Neuronal stem cell (in vitro differentiated cells): ENCODE measurements at regions not wholly inside any gene's neighbourhood (a gene's known extent, or its start where the extent isn't known, plus 50 kb on each side); places are given as distances from the start of the nearest gene placed in this dataset.
"Not testable (repeated sequence)": the region's sequence is repeated elsewhere in the genome, so short reads cannot be mapped to it uniquely, and the experiment has no call there.

Source experiments
- DNase-seq: peaks from one replicate; pipeline ENCODE4 v3.0.0-alpha.2; 2013; ENCODE audit warnings: low spot score
- H2AFZ ChIP-seq: one replicate; pipeline ENCODE4 v1.6.1; 2013; ENCODE audit warnings: mild to moderate bottlenecking, low read length, inconsistent platforms
- H2AK5ac ChIP-seq: 2 replicates; pipeline ENCODE4 v1.6.1; 2013; ENCODE audit warnings: low read depth, mild to moderate bottlenecking, inconsistent platforms, low read length, moderate library complexity, mixed read lengths
- H2BK120ac ChIP-seq: 2 replicates; pipeline ENCODE4 v1.6.1; 2013; ENCODE audit warnings: low read depth, mild to moderate bottlenecking, inconsistent platforms, low read length, moderate library complexity, mixed read lengths
- H2BK12ac ChIP-seq: one replicate; pipeline ENCODE4 v1.6.1; 2013; ENCODE audit warnings: low read length, inconsistent platforms
- H2BK15ac ChIP-seq: 2 replicates; pipeline ENCODE4 v1.6.1; 2013; ENCODE audit warnings: mild to moderate bottlenecking, low read length, inconsistent platforms, mixed read lengths
- H2BK5ac ChIP-seq: one replicate; pipeline ENCODE4 v1.6.1; 2013; ENCODE audit warnings: inconsistent platforms, mild to moderate bottlenecking, low read length, moderate library complexity
- H3K14ac ChIP-seq: one replicate; pipeline ENCODE4 v1.6.1; 2013; ENCODE audit warnings: low read length, inconsistent platforms
- H3K18ac ChIP-seq: 2 replicates; pipeline ENCODE4 v1.6.1; 2013; ENCODE audit warnings: low read length, inconsistent platforms
- H3K23ac ChIP-seq: 2 replicates; pipeline ENCODE4 v1.6.1; 2013; ENCODE audit warnings: low read depth, mild to moderate bottlenecking, mixed read lengths, low read length, inconsistent platforms; ENCODE audit not compliant: poor library complexity
- H3K27ac ChIP-seq: replicated peaks from 3 replicates; pipeline ENCODE4 v1.5.1; 2013; ENCODE audit warnings: low read length, inconsistent platforms
- H3K27me3 ChIP-seq, 3 experiments: 2 replicates each; pipeline ENCODE4 v1.6.1; 2013; ENCODE audit warnings: low read length in 3 of 3, mild to moderate bottlenecking in 2 of 3, inconsistent platforms in 1 of 3, low read depth in 1 of 3, mixed read lengths in 1 of 3, moderate library complexity in 1 of 3; ENCODE audit not compliant: control insufficient read depth in 3 of 3, insufficient read depth in 3 of 3
- H3K36me3 ChIP-seq, 2 donors: replicated peaks in 1 of 2; 2 replicates each; pipeline ENCODE4 v1.6.1; 2013; ENCODE audit warnings: low read length in 2 of 2; ENCODE audit not compliant: control insufficient read depth in 2 of 2, insufficient read depth in 2 of 2
- H3K4ac ChIP-seq: 2 replicates; pipeline ENCODE4 v1.6.1; 2013; ENCODE audit warnings: inconsistent platforms, mild to moderate bottlenecking, low read length, moderate library complexity
- H3K4me1 ChIP-seq, 2 donors: 1 replicate in 1 of 2; 2 replicates in 1 of 2; pipeline ENCODE4 v1.6.1; 2013; ENCODE audit warnings: low read length in 2 of 2, low read depth in 1 of 2; ENCODE audit not compliant: control insufficient read depth in 2 of 2, insufficient read depth in 1 of 2
- H3K4me2 ChIP-seq: one replicate; pipeline ENCODE4 v1.6.1; 2013; ENCODE audit warnings: mild to moderate bottlenecking, low read length, inconsistent platforms; ENCODE audit not compliant: insufficient read depth, poor library complexity, severe bottlenecking
- H3K4me3 ChIP-seq, 2 donors: 2 replicates each; pipeline ENCODE4 v1.5.1; 2013; ENCODE audit warnings: low read length in 2 of 2, mild to moderate bottlenecking in 2 of 2, inconsistent platforms in 1 of 2, moderate library complexity in 1 of 2
- H3K79me1 ChIP-seq: one replicate; pipeline ENCODE4 v1.6.1; 2013; ENCODE audit warnings: low read depth, mild to moderate bottlenecking, inconsistent platforms, low read length, moderate library complexity
- H3K9ac ChIP-seq: one replicate; pipeline ENCODE4 v1.6.1; 2013; ENCODE audit warnings: mild to moderate bottlenecking, low read depth, low read length, inconsistent platforms; ENCODE audit not compliant: poor library complexity
- H3K9me3 ChIP-seq, 2 donors: replicated peaks in 1 of 2; 2 replicates each; pipeline versions ENCODE3 to v1.6.1; 2013; ENCODE audit warnings: low read length in 2 of 2, mild to moderate bottlenecking in 2 of 2, inconsistent platforms in 1 of 2, low read depth in 1 of 2, mixed read lengths in 1 of 2, moderate library complexity in 1 of 2; ENCODE audit not compliant: control insufficient read depth in 2 of 2, insufficient read depth in 1 of 2
- H4K8ac ChIP-seq: one replicate; pipeline ENCODE4 v1.6.1; 2013; ENCODE audit warnings: low read depth, mild to moderate bottlenecking, inconsistent platforms, low read length, moderate library complexity
- H4K91ac ChIP-seq: one replicate; pipeline ENCODE4 v1.6.1; 2013; ENCODE audit warnings: low read length, low read depth, mild to moderate bottlenecking, inconsistent platforms; ENCODE audit not compliant: poor library complexity
- WGBS, 2 donors: extraction: QIAGEN DNeasy Blood & Tissue Kit; methylation state at CpG; one replicate each; pipeline ENCODE4 v1.1.7; 2013; ENCODE audit warnings: missing lambda C conversion rate in 2 of 2, mixed read lengths in 1 of 2; ENCODE audit not compliant: insufficient read length in 2 of 2, insufficient replicate concordance in 1 of 2; ENCODE audit errors: extremely low coverage in 2 of 2; 5-methylcytosine and 5-hydroxymethylcytosine counted together

DNA sequence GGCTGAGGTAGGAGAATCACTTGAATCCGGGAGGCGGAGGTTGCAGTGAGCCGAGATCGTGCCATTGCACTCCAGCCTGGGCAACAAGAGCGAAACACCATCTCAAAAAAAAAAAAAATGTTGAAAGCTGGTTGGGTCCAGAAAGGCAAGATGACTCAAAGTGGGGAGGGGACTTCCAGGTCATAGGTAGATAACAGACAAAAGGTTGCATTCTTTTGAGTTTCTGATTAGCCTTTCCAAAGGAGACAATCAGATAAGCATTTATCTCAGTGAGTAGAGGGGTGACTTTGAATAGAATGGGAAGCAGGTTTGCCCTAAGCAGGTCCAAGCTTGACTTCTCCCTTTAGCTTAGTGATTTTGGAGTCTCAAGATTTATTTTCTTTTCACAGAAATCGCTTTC, 527.9 kb downstream of the XYLT1 start:
- H3K14ac ChIP-seq, H3K27me3 ChIP-seq, H3K4ac ChIP-seq, H3K27ac ChIP-seq, DNase-seq, H3K9ac ChIP-seq, H2AFZ ChIP-seq, H3K9me3 ChIP-seq, H4K91ac ChIP-seq, H3K79me1 ChIP-seq, H3K4me3 ChIP-seq, H2BK120ac ChIP-seq, H4K8ac ChIP-seq, H3K36me3 ChIP-seq, H3K4me1 ChIP-seq, H3K18ac ChIP-seq, H2BK15ac ChIP-seq, H2BK12ac ChIP-seq, H2BK5ac ChIP-seq, H3K23ac ChIP-seq, H3K4me2 ChIP-seq, H2AK5ac ChIP-seq: not testable (repeated sequence)
- WGBS, 2 donors: no CpG with 5 or more reads among the region's 6 CpGs

DNA sequence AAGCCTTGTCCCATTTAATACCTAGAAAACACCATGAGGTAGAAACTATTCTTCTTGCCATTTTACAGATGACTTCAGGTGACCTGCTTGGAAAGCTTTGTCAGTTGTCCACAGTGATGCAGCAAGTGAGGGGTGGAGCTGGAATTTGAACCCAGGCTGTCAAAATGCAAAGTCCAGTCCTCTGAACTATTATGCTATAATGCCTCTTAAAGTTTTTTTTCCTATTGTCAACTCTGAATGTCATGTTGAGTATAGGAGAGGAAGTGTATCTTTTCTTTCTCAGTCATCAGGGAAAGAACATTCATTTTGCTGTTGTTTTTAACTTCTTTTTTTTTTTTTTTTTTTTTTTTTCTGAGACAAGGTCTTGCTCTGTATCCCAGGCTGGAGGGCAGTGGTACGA, 525.6 kb downstream of the XYLT1 start:
- no peaks in the 10 kb centered on the region for H3K36me3 ChIP-seq
- H3K18ac ChIP-seq: no peak overlapping the region
- H2BK12ac ChIP-seq: no peak overlapping the region
- H2AK5ac ChIP-seq: no peak overlapping the region
- no peaks in the 10 kb centered on the region for H3K27me3 ChIP-seq
- no peaks in the 10 kb centered on the region for H3K9me3 ChIP-seq
- no peak for DNase-seq
- H4K8ac ChIP-seq: no peak overlapping the region
- no peak overlapping the region for H2BK15ac ChIP-seq
- no peak overlapping the region for H3K4me3 ChIP-seq
- no peak overlapping the region for H3K14ac ChIP-seq
- no peak overlapping the region for H3K4ac ChIP-seq
- no peak overlapping the region for H2BK120ac ChIP-seq
- no peak overlapping the region for H2AFZ ChIP-seq
- no peak overlapping the region for H3K27ac ChIP-seq
- no peaks in the 10 kb centered on the region for H3K79me1 ChIP-seq
- no peak overlapping the region for H3K4me2 ChIP-seq
- no peak overlapping the region for H3K23ac ChIP-seq
- no peak overlapping the region for H2BK5ac ChIP-seq
- H3K4me1 ChIP-seq: peaks cover 0 to 8% of the 10 kb centered on the region in 2 donors
- no peak overlapping the region for H3K9ac ChIP-seq
- WGBS, 2 donors: no CpG with 5 or more reads among the region's 1 CpG
- H4K91ac ChIP-seq: no peak overlapping the region

DNA sequence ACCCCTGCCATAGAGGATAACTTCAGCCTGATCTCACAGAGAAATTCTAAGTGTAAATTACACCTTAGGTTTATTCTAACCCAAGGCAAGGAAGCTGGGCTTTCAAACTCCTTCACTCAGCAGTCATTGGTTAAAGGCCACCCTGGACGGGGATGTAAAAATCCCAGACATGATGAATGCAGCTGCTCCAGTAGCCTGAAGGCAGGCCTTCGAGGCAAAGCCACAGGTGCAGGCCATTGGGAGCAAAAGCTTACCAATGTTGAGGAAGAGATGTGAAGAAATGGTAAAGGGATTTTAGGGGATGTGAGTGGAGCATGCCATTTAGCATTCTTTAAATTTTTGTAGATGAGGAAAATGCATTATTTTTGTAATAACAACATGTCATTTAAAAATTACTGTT, 514.4 kb downstream of the XYLT1 start:
- Histone ChIP-seq H2BK120ac (no peak overlapping the region), H3K79me1 (no peaks in the 10 kb centered on the region), H3K27me3 (no peaks in the 10 kb centered on the region), H3K18ac (no peak overlapping the region), H3K4me2 (no peak overlapping the region), H2AFZ (no peak overlapping the region), H3K14ac (no peak overlapping the region), H2AK5ac (no peak overlapping the region), H4K8ac (no peak overlapping the region), H2BK5ac (no peak overlapping the region), H3K4me1 (no peaks in the 10 kb centered on the region), H3K27ac (no peak overlapping the region), H3K36me3 (no peaks in the 10 kb centered on the region), H2BK12ac (no peak overlapping the region), H3K9ac (no peak overlapping the region), H4K91ac (no peak overlapping the region), H3K4me3 (no peak overlapping the region), H2BK15ac (no peak overlapping the region), H3K4ac (no peak overlapping the region), H3K23ac (no peak overlapping the region), H3K9me3 (no peaks in the 10 kb centered on the region)
- no peak for DNase-seq
- WGBS, 2 donors: no CpG with 5 or more reads among the region's 2 CpGs

DNA sequence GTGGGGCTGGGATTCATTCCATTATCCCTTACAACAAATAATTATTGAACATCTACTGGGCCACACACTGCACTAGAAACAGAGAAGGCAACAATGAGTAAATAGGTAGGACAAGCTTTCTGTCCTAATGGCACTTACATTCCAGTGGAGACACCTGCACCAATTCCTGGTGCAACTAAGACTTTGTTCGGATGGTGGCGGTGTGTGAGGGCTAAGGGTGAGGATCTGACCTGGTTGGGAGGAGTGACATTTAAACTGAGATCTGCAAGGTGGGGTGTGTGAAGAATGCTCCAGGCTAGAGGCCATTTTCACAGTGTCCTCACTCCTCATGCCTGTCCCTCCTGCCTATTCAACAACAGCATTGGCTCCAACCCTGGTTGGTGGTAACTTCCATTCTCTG, 510.0 kb downstream of the XYLT1 start:
- Histone ChIP-seq H3K27ac (no peak overlapping the region), H2BK120ac (no peak overlapping the region), H3K23ac (no peak overlapping the region), H3K4me1 (no peaks in the 10 kb centered on the region), H3K18ac (no peak overlapping the region), H2BK15ac (no peak overlapping the region), H4K8ac (no peak overlapping the region), H4K91ac (no peak overlapping the region), H3K4me2 (no peak overlapping the region), H3K9me3 (no peaks in the 10 kb centered on the region), H3K27me3 (peaks cover 0 to 4% (median 0%) of the 10 kb centered on the region in 3 experiments), H2BK12ac (no peak overlapping the region), H3K9ac (no peak overlapping the region), H3K79me1 (no peaks in the 10 kb centered on the region), H3K4ac (no peak overlapping the region), H2AK5ac (no peak overlapping the region), H2BK5ac (no peak overlapping the region), H2AFZ (no peak overlapping the region), H3K4me3 (no peak overlapping the region), H3K36me3 (no peaks in the 10 kb centered on the region), H3K14ac (no peak overlapping the region)
- WGBS, 2 donors: no CpG with 5 or more reads among the region's 2 CpGs
- no peak for DNase-seq
